Activated B cell treated with CpG ODN at 0.5 μM for 24 hours (primary cell): ENCODE measurements at regions not wholly inside any gene's neighbourhood (a gene's known extent, or its start where the extent isn't known, plus 50 kb on each side); places are given as distances from the start of the nearest gene placed in this dataset.
"Not testable (repeated sequence)": the region's sequence is repeated elsewhere in the genome, so short reads cannot be mapped to it uniquely, and the experiment has no call there.

Experiments
- ATAC-seq: fragments of 200-7000 bp; cut with Tn5 transposase; one replicate; pipeline ENCODE4 v1.10.0; 2021; ENCODE audit warnings: low read depth, mild to moderate bottlenecking, moderate library complexity
- CTCF ChIA-PET: fragments of 350-600 bp; sonication (Branson Sonifier 250); formaldehyde crosslinking; loops from one replicate; lab custom pipeline; 2021; ENCODE audit warnings: antibody characterized with exemption; lab: Charles Lee
- POLR2A ChIA-PET: fragments of 350-600 bp; sonication (Branson Sonifier 250); formaldehyde crosslinking; loops from one replicate; lab custom pipeline; 2021; ENCODE audit warnings: antibody characterized with exemption; lab: Charles Lee
- DNase-seq: peaks from one replicate; pipeline ENCODE4 v3.0.0; 2022
- H3K27ac Mint-ChIP-seq: one replicate; pipeline ENCODE4 v1.8.0; 2020; ENCODE audit warnings: mixed read lengths
- H3K27me3 Mint-ChIP-seq: one replicate; pipeline ENCODE4 v1.8.0; 2021; ENCODE audit warnings: mixed read lengths
- H3K36me3 Mint-ChIP-seq: one replicate; pipeline ENCODE4 v1.8.0; 2021; ENCODE audit warnings: low read depth, mixed read lengths
- H3K4me1 Mint-ChIP-seq: one replicate; pipeline ENCODE4 v1.8.0; 2021; ENCODE audit warnings: mixed read lengths
- H3K4me3 Mint-ChIP-seq: one replicate; pipeline ENCODE4 v1.8.0; 2020; ENCODE audit warnings: mild to moderate bottlenecking, mixed read lengths
- H3K9me3 Mint-ChIP-seq: one replicate; pipeline ENCODE4 v1.8.0; 2020; ENCODE audit warnings: mixed read lengths
- CTCF ChIP-seq: fragments of 200-600 bp; IDR thresholded peaks from one replicate; pipeline ENCODE4 v1.8.0; 2022; ENCODE audit warnings: antibody characterized with exemption, mild to moderate bottlenecking
- intact Hi-C: fragments of 100-400 bp; cut with micrococcal nuclease; formaldehyde crosslinking; loops from one replicate; pipeline ENCODE4 v1.15.1; 2024

GRCh38 chr1:65027666-65028358 is 61.5 kb upstream of the JAK1 start:
- Mint-ChIP-seq H3K27ac (no peak overlapping the region), H3K9me3 (peaks cover 5% of the 10 kb centered on the region), H3K36me3 (peaks cover 3% of the 10 kb centered on the region), H3K4me3 (no peak overlapping the region), H3K4me1 (no peaks in the 10 kb centered on the region), H3K27me3 (peaks cover 3% of the 10 kb centered on the region)
- no peak for TF ChIP-seq CTCF
- ATAC-seq, result no peak
- ChIA-PET CTCF (no interaction called here), POLR2A (no interaction called here)
- DNase-seq, result no peak
- intact Hi-C loops, result no loop called here

DNA sequence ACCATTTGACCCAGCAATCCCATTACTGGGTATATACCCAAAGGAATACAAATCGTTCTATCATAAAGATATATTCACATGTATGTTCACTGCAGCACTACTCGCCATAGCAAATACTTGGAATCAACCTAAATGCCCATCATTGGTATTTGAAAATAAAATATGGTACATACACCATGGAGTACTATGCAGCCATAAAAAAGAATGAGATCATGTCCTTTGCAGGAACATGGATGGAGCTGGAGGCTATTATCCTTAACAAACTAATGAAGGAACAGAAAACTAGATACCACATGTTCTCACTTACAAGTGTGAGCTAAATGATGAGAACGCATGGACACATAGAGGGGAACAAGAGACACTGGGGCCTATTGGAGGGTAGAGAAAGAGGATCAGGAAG is 63.1 kb upstream of the JAK1 start:
- H3K36me3 Mint-ChIP-seq, DNase-seq, ATAC-seq, H3K4me1 Mint-ChIP-seq, H3K4me3 Mint-ChIP-seq, H3K9me3 Mint-ChIP-seq, H3K27me3 Mint-ChIP-seq, intact Hi-C loops, CTCF ChIA-PET, H3K27ac Mint-ChIP-seq, POLR2A ChIA-PET: not testable (repeated sequence)

- ATAC-seq, H3K9me3 Mint-ChIP-seq, intact Hi-C loops, CTCF ChIA-PET, H3K27me3 Mint-ChIP-seq, H3K4me1 Mint-ChIP-seq, H3K36me3 Mint-ChIP-seq, H3K27ac Mint-ChIP-seq, H3K4me3 Mint-ChIP-seq, DNase-seq: not testable (repeated sequence)
- POLR2A ChIA-PET, result interaction anchor here (0.5 kb wide), 1 partner anchor 87 kb away, joined by 6 read pairs; no protein-coding TSS in a partner anchor
Measured at GRCh38 chr1:65034879-65035278, 68.5 kb upstream of the JAK1 start.

- Mint-ChIP-seq H3K4me1 (peaks cover 10% of the 10 kb centered on the region), H3K36me3 (peaks cover 6% of the 10 kb centered on the region), H3K9me3 (no peaks in the 10 kb centered on the region), H3K27me3 (no peaks in the 10 kb centered on the region), H3K27ac (no peak overlapping the region), H3K4me3 (no peak overlapping the region)
- ChIA-PET POLR2A (no interaction called here), CTCF (no interaction called here)
- intact Hi-C loops, result no loop called here
- no peak for ATAC-seq
- TF ChIP-seq CTCF, result no peak
- DNase-seq, result no peak
Measured at GRCh38 chr1:65036570-65037051, 70.3 kb upstream of the JAK1 start.

DNA sequence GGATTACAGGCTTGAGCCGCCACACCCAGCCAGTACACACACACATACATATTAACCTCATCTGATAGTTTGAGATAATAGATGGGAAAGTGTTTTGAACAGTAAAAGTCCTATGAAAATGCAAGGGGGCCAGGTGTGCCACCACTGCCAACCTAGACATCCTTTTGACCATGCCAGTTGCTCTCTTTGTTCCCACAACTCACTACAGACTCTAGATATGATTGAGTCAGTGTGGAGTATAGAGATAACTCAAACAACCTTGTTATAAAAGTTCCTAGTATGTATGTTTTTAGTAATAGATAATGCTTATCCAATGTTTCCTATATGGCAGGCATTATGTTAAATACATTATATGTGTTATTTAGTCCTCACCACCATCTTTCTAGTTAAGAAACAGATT is 72.7 kb upstream of the JAK1 start:
- ChIA-PET POLR2A (no interaction called here), CTCF (no interaction called here)
- H3K27me3 Mint-ChIP-seq, result no peaks in the 10 kb centered on the region
- intact Hi-C loops, result no loop called here
- DNase-seq (no peak), ATAC-seq (no peak)
- no peak overlapping the region for H3K4me3 Mint-ChIP-seq
- peaks cover 13% of the 10 kb centered on the region for H3K4me1 Mint-ChIP-seq
- no peak overlapping the region for H3K27ac Mint-ChIP-seq
- TF ChIP-seq CTCF, result no peak
- peaks cover 6% of the 10 kb centered on the region for H3K36me3 Mint-ChIP-seq
- H3K9me3 Mint-ChIP-seq, result no peaks in the 10 kb centered on the region

GRCh38 chr1:65039508-65039907 is 73.2 kb upstream of the JAK1 start:
- ChIA-PET CTCF (no interaction called here), POLR2A (no interaction called here)
- H3K9me3 Mint-ChIP-seq, result no peaks in the 10 kb centered on the region
- H3K27ac Mint-ChIP-seq, result no peak overlapping the region
- no peak for ATAC-seq
- no peaks in the 10 kb centered on the region for H3K27me3 Mint-ChIP-seq
- intact Hi-C loops, result no loop called here
- peaks cover 6% of the 10 kb centered on the region for H3K36me3 Mint-ChIP-seq
- DNase-seq, result no peak
- TF ChIP-seq CTCF, result no peak
- peaks cover 13% of the 10 kb centered on the region for H3K4me1 Mint-ChIP-seq
- H3K4me3 Mint-ChIP-seq, result no peak overlapping the region
